NCI-H2081 treated with DMSO at 0.1 percent for 48 hours (cell line): ENCODE measurements at regions not wholly inside any gene's neighbourhood (a gene's known extent, or its start where the extent isn't known, plus 50 kb on each side); places are given as distances from the start of the nearest gene placed in this dataset.

Experiments
- DNase-seq: peaks from one replicate; lab custom pipeline; 2025; lab: John Stamatoyannopoulos, UW

GRCh38 chr4:176902710-176903323, 110.1 kb upstream of the VEGFC start:
- no peak for DNase-seq

GRCh38 chr4:176906709-176907108, 114.0 kb upstream of the VEGFC start:
- no peak for DNase-seq

- DNase-seq = no peak
Observed at GRCh38 chr4:176910646-176911045, 117.9 kb upstream of the VEGFC start.

DNA sequence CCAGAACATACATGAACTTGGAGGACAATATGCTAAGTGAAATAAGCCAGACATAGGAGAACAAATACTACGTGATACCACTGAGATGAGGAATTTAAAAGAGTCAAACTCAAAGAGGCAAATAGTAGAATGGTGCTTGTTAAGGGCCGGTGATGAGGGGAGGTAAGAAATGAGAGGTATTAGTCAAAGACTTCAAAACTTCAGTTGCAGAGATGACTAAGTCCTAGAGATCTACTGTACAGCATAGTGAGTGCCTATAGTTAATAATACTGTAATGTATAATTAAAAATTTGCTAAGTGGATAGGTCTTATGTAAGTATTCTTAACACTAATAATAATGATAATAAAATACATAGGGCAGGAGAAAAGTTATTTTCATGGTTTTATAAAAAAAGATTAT, 126.9 kb upstream of the VEGFC start:
- DNase-seq = no peak

DNA sequence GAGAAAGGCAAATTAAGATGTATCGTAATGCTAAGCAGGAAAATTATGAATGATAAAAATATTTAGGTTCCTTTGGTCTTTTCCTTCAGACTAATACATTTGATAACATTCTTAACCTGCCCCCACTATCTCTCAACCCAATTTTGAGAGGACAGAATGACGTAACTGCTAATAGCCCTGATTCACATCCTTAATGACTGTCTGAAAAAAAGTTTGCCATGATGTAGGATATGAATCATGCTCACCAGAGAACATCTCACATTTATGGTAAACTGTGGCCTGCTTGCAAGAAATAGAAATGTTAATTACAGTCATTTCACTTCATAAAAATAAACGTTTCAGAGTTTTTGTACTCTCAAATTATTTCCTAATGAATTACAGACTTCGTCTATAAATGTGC, 128.0 kb upstream of the VEGFC start:
- DNase-seq = no peak

DNA sequence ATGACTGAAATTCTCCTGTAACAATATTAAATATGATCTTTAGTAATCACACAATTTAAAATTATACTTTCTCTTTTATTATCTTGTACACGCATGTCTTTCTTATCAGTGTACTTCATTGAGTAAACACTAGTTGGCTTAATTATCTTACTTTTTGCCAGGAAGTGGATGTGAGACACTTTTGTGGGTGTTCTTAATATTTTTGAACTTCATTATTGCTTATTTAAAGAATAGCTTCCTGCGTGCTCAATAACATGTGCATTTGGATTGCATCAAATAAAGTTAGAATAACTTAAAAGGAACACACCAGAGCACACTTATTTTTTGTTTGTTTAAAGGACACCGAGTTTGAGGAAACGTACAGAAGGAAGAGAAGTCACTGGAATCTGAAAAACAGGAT, 128.5 kb upstream of the VEGFC start:
- no peak for DNase-seq

DNA sequence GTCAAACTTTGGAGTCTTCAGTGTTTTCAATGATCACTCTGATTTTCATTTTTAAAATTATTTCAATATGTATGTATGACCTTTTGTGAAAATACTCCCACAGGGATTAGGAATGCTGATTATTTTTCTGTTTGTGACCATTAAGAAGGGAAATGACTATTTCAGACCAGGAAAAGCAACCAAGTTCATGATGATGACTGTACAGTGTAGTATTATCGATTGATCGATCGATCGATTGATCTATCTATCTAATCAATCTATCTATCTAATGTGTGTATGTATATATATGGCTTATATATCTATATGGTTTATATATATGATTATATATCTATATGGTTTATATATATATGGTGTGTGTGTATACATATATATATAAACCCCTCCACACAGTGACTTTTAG, 131.5 kb upstream of the VEGFC start:
- no peak for DNase-seq

GRCh38 chr4:176925962-176926361, 133.2 kb upstream of the VEGFC start:
- no peak for DNase-seq

GRCh38 chr4:176927117-176927516, 134.4 kb upstream of the VEGFC start:
- DNase-seq = no peak

DNA sequence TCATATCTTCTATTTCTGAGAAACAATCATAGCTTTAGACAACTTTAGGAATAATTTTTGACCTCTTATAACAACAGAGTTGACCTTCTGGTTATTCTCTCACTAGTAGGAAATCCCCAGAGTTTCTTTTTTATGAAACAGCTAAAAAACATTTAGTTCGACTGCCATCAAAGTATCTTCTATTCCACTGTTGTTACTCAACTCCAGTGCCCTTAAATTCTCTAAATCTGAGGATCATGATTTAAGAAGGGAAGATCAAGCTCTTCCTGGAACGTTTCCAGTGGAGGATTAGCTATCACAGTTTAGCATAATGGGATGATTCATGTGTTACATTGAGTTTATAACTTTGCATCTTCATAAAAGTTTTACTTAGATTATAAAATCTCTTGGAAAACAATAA, 134.9 kb upstream of the VEGFC start:
- no peak for DNase-seq

DNA sequence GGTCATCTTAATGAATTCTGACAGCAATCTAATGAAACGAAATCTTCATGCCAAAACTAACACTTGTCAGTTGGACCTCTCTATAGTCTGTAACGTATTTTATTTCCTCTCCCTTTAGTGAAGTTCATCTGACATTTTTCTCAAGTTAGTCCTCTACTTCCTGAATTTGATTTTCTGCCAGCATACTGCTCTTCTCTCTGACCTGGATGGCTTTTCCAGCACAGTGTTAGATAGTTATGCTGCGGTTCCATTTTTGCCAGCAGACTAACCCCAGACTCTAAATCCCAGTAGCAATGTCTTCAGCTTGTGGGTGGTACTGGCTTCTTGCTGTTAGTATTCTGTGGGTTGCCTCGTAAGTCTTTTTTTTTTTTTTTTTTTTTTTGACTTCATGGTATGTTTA, 146.7 kb upstream of the VEGFC start:
- DNase-seq = no peak

DNA sequence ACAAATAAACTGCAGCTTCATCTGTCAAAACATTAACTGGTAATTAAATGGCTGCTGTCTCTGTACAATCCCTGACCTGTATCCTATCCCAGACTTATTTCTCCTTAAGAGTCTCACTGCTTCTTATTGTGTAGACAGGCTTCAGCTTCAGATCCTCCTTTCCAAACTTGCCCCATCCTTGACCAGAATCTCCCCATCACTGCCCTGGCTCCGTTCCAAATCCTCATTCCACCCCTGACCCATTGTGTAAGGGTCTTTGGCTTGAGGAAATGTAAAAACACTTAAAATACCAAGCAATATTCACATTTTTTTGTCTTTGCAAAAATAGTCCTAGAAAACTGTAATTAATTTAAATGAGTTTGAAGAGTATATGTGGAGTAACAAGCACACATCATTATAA, 152.6 kb upstream of the VEGFC start:
- no peak for DNase-seq

DNA sequence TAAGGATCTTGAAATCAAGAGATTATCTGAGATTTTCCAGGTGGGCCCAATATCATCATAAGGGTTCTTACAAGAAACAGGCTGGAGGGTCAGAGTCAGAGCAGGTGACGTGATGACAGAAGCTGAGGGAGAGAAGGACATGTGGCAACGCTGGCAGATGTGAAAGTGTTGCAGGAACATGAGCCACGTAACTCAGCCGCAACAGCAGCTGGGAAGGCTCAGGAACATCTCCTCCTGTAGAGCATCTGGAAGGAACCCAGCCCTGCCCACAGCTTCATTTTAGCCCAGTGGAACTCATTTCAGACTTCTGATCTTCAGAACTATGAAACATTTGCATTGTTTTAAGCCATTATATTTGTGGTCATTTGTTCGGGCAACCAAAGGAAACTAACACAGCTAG, 156.3 kb upstream of the VEGFC start:
- no peak for DNase-seq

DNA sequence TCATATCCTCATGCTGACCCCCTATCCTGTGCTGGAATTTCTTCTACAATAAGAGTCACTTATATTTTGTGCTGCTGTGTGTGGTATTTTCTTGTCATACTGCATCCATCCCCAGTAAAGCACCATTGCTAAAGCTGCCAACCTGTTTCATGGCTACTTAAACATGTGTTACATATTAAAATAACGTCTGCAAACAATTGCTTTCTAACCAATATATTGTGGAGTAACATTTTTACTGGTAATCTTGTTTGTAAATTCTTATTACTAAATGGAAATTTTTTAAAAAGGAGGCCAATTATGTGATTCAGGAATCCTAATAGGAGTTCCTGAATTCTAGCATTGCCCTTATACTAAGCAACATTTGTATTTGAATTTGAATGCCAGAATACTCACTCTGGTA, 160.3 kb upstream of the VEGFC start:
- DNase-seq = no peak

DNA sequence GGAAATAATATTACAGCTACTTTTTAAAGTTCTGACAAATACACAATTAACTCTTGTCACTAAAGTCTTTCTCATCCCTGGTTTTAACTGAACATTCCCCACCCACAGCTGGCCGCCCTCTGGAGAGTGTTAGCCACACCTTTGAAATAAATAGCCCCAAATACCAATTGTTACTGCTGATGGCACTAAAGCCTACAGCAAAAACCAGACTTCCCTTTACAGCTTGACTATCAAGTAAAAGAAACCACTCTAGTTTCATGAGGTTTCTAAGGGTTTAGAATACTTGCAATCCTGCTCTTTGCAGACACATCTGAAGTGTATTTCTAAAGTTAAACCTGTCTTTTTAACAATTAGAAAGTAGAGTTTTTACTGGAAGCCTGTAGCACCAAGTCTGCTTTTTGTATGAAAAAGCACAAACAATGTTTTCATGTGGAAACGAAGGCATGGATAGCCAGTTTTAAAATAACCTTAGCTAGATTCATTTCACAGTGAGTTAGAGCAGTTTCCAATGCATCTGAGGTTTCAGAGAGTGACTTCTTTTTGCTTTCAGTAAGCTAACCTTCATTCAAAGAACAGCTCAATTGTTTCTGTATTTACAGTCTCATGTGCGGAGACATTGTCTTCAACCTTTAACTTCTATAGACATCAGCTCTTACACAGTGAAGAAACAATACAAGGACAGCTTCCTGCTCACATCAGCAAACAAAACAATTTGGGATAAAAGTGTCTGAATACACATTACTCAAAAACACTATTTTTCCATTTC, 164.8 kb upstream of the VEGFC start:
- DNase-seq = no peak

DNA sequence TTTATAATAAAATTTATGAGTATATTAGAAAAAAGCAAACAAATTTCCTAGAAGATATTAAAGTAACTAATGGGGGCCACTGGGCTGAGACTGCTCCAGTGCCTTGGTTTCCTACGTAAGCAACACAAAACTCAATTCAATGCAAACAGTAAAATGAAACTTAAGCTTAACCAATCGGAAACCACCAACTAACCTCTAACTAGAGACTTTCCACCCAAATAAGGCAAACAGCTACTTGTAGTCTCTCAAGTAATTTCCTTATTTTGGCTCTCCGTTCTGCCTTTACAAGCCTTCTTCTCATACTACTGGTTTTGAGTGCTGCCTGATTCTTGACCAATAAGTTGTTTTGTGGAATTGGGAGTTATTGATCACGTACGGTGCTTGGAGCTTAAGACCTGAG, 167.3 kb upstream of the VEGFC start:
- no peak for DNase-seq

DNA sequence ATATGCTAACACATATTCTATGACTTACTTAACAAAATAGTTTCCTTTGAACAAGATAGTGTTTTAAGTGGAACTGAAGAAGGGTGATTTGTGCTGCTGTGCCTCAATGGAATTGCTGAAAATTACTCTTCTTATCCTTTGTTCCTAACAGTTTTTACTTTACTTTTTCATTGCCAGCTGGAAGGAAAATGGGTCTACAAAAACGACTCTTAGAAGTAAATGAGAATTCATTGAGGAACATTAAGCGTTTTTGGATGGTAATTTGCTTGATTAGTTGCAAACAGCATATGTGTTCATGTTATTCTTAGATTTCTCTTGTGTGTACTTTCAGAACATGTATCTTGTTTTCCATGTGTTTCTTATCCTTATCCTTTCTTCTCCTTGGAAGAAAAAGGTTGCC, 170.4 kb upstream of the VEGFC start:
- DNase-seq = no peak

- no peak for DNase-seq
Observed at GRCh38 chr4:176964116-176964691, 171.5 kb upstream of the VEGFC start.

GRCh38 chr4:176967586-176967985, 174.9 kb upstream of the VEGFC start:
- DNase-seq = no peak

- DNase-seq = no peak
Observed at GRCh38 chr4:176968094-176968493, 175.4 kb upstream of the VEGFC start.

- no peak for DNase-seq
Observed at GRCh38 chr4:176969011-176969410, 176.3 kb upstream of the VEGFC start.

GRCh38 chr4:176970853-176971252, 178.1 kb upstream of the VEGFC start:
- DNase-seq = no peak

DNA sequence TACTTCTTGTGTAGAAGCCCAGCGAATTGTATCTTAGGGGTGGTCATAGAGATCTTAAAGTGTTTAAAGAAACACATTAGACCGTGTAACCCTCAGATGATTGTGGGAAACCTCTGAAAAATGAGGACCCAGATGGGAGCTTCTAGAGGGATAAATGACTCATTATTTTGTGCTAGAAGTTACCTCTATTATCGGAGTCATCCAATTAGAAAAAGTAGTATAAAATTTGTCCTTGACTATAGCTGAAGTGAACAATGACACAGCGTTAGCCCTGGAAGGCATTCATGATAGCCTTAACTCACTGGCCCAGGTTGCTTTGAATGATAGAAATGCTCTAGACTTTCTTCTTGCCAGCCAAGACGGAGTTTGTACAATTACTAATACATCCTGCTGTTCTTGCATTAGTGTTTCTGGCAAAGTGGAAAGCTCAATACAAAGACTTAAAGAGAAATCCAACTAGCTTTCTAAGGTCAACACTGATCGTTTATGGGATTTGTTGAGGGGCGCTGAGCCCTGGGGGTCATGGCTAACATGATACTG, 178.9 kb upstream of the VEGFC start:
- DNase-seq = no peak
